SKM-1 (cell line): ENCODE measurements at regions not wholly inside any gene's neighbourhood (a gene's known extent, or its start where the extent isn't known, plus 50 kb on each side); places are given as distances from the start of the nearest gene placed in this dataset.
"Not testable (repeated sequence)": the region's sequence is repeated elsewhere in the genome, so short reads cannot be mapped to it uniquely, and the experiment has no call there.

Source experiments
- DNase-seq: peaks from one replicate; lab custom pipeline; 2025; ENCODE audit not compliant: unreplicated experiment; lab: John Stamatoyannopoulos, UW

- no peak for DNase-seq
These were observed 130.3 kb upstream of the DMRT1 start for GRCh38 chr9:710951-711745.

GRCh38 chr9:711761-712553 is 129.5 kb upstream of the DMRT1 start:
- DNase-seq = no peak

- DNase-seq = no peak
These were observed 128.9 kb upstream of the DMRT1 start for GRCh38 chr9:712643-713042.

- no peak for DNase-seq
These were observed 128.4 kb upstream of the DMRT1 start for GRCh38 chr9:713091-713490.

- no peak for DNase-seq
These were observed 126.8 kb upstream of the DMRT1 start for GRCh38 chr9:714675-715074.

- DNase-seq = no peak
These were observed 126.2 kb upstream of the DMRT1 start for GRCh38 chr9:715300-715699.

- DNase-seq = no peak
These were observed 125.6 kb upstream of the DMRT1 start for GRCh38 chr9:715743-716400.

GRCh38 chr9:717722-718121 is 123.8 kb upstream of the DMRT1 start:
- no peak for DNase-seq

GRCh38 chr9:720239-720881 is 121.1 kb upstream of the DMRT1 start:
- DNase-seq = no peak

GRCh38 chr9:722388-722980 is 119.0 kb upstream of the DMRT1 start:
- no peak for DNase-seq

GRCh38 chr9:724461-724860 is 117.0 kb upstream of the DMRT1 start:
- not testable (repeated sequence) for DNase-seq

- DNase-seq = no peak
These were observed 115.5 kb upstream of the DMRT1 start for GRCh38 chr9:726005-726404.

- no peak for DNase-seq
These were observed 113.7 kb upstream of the DMRT1 start for GRCh38 chr9:727767-728166.

GRCh38 chr9:728535-728934 is 113.0 kb upstream of the DMRT1 start:
- no peak for DNase-seq

- no peak for DNase-seq
These were observed 110.0 kb upstream of the DMRT1 start for GRCh38 chr9:731474-731873.

- no peak for DNase-seq
These were observed 106.5 kb upstream of the DMRT1 start for GRCh38 chr9:734831-735511.

GRCh38 chr9:737400-738120 is 103.9 kb upstream of the DMRT1 start:
- no peak for DNase-seq

- DNase-seq = no peak
These were observed 103.1 kb upstream of the DMRT1 start for GRCh38 chr9:738209-738915.

- no peak for DNase-seq
These were observed 102.1 kb upstream of the DMRT1 start for GRCh38 chr9:739362-739761.
